Stomach smooth muscle (tissue), 2 donors: ENCODE measurements at regions not wholly inside any gene's neighbourhood (a gene's known extent, or its start where the extent isn't known, plus 50 kb on each side); places are given as distances from the start of the nearest gene placed in this dataset.

Source experiments
- H3K27ac ChIP-seq: one replicate; pipeline ENCODE4 v1.7.0; 2013; ENCODE audit warnings: mild to moderate bottlenecking, low read length, inconsistent platforms
- H3K27me3 ChIP-seq, 2 donors: one replicate each; pipeline ENCODE4 v1.7.0; 2013; ENCODE audit warnings: low read length in 2 of 2; ENCODE audit not compliant: insufficient read depth in 2 of 2, control insufficient read depth in 1 of 2
- H3K36me3 ChIP-seq, 2 donors: one replicate each; pipeline ENCODE4 v1.7.0; 2013; ENCODE audit warnings: low read length in 2 of 2; ENCODE audit not compliant: control insufficient read depth in 2 of 2, insufficient read depth in 2 of 2
- H3K4me1 ChIP-seq: one replicate; pipeline ENCODE4 v1.7.0; 2013; ENCODE audit warnings: low read length; ENCODE audit not compliant: control insufficient read depth, insufficient read depth
- H3K4me3 ChIP-seq, 2 donors: one replicate each; pipeline ENCODE4 v1.7.0; 2013; ENCODE audit warnings: low read length in 2 of 2
- H3K9ac ChIP-seq, 2 donors: one replicate each; pipeline ENCODE4 v1.7.0; 2013; ENCODE audit warnings: low read length in 2 of 2, mild to moderate bottlenecking in 1 of 2
- H3K9me3 ChIP-seq, 2 donors: one replicate each; pipeline ENCODE4 v1.7.0; 2013; ENCODE audit warnings: low read length in 2 of 2; ENCODE audit not compliant: control insufficient read depth in 2 of 2
- donor health status: healthy.
- donor health status: Pancreatic carcinoma.

DNA sequence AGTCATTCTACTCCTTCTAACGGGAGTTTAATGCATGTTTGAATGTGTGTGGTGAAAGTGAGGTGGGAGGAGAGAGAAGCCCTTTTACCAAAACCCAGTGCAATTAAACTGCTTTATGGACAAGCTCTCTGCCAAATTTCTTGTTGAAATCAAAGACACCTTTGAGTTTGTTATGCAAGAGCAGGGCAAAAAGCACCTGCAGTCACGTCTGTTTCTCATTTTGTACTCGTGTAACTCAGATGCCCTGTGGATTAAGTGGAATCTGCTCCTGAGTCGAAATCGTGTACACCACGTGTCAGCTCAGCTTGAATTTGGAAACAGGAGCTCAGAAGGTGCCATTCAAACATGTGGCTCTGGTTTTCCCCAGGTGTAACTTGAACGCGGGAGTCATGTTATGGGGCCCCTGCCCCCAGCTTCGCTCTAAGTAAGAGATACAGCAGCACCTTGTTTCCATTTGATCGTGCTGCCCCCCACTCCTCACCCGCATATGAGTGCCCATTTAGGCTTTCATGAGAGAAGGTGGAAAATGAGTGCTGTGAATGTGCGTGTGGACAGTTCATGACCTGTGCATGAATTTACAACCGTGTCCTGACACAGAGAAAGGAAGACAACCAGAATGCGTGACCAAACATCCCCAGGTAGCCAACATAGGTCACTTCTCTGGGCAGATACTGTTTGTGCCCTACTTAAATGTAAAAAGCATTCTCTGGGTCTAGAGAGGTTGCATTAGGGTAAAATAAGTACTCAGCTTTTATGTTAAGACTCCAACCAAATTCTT, 347.0 kb upstream of the SLC30A5 start:
- H3K27ac ChIP-seq, result no peak overlapping the region
- no peak overlapping the region for H3K4me3 ChIP-seq
- H3K9ac ChIP-seq, result no peak overlapping the region

DNA sequence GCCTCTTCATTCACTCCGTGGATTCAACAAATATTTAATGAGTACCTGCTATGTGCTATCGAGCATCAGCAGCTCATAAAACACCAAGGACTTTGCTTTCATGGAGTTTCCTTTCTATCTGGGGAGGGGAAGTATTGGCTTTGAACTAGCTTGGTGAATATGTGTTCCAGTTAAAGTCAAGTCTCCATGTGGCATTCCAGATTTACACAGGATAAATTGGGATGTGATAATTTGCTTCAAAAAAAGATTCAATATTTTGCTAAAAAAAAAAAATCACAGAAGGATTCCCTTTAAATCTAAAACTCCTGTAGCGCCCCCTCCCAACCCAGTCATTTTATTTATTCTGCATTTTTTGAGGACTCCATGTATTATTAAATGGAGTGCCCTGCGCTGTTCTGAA, 346.3 kb upstream of the SLC30A5 start:
- no peak overlapping the region for H3K4me3 ChIP-seq
- no peaks in the 10 kb centered on the region for H3K4me1 ChIP-seq
- no peaks in the 10 kb centered on the region for H3K27me3 ChIP-seq
- no peaks in the 10 kb centered on the region for H3K36me3 ChIP-seq
- H3K9me3 ChIP-seq, result peaks cover 0 to 5% of the 10 kb centered on the region in 2 donors
- H3K9ac ChIP-seq, result no peak overlapping the region
- H3K27ac ChIP-seq, result no peak overlapping the region

More for the DNA sequence above, 347.0 kb upstream of the SLC30A5 start:
- Histone ChIP-seq H3K27me3 (no peaks in the 10 kb centered on the region), H3K9me3 (peaks cover 0 to 5% of the 10 kb centered on the region in 2 donors), H3K4me1 (no peaks in the 10 kb centered on the region), H3K36me3 (no peaks in the 10 kb centered on the region)

DNA sequence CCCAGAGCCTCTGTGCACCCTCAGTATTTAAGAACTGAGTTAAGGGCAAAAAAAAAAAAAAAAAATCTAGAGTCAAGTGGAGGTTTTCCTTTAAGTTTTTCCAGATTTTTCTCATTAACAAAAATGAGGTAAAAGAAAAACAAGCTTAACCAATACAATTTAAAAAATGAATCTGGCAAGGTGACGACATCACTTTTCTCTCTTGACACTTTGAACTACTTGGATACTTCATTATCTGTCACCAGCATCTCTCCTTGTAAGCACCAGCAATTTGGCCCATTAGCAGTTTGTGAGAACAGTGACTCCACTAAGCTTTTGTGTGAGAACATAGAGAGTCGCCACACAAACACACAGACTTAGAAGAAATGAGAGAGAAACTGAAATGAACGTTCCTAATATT, 345.7 kb upstream of the SLC30A5 start:
- Histone ChIP-seq H3K27me3 (no peaks in the 10 kb centered on the region), H3K9ac (no peak overlapping the region), H3K9me3 (peaks cover 0 to 5% of the 10 kb centered on the region in 2 donors), H3K36me3 (no peaks in the 10 kb centered on the region), H3K27ac (no peak overlapping the region), H3K4me3 (no peak overlapping the region), H3K4me1 (no peaks in the 10 kb centered on the region)

DNA sequence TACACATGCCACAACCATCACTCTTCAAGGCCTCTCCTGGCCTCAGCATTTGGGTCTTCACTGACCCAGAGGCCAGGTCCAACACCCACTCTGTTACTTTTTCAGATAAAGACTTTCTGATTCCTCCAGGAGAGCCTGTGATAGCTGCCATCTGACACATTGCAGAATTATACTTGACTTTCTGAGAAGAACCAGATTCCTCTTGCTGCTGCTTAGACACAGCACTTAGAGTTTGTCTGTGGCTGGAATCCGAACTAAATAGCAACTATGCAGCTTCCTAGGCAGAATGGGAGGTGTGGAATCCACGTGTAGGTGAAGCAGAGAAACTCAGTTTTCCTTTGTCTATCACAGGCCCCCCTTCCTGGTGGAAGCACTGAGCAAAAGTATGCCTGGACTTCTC, 344.7 kb upstream of the SLC30A5 start:
- H3K4me1 ChIP-seq, result no peaks in the 10 kb centered on the region
- no peak overlapping the region for H3K4me3 ChIP-seq
- no peak overlapping the region for H3K9ac ChIP-seq
- H3K9me3 ChIP-seq, result peaks cover 0 to 5% of the 10 kb centered on the region in 2 donors
- H3K27ac ChIP-seq, result no peak overlapping the region
- H3K36me3 ChIP-seq, result no peaks in the 10 kb centered on the region
- H3K27me3 ChIP-seq, result no peaks in the 10 kb centered on the region

DNA sequence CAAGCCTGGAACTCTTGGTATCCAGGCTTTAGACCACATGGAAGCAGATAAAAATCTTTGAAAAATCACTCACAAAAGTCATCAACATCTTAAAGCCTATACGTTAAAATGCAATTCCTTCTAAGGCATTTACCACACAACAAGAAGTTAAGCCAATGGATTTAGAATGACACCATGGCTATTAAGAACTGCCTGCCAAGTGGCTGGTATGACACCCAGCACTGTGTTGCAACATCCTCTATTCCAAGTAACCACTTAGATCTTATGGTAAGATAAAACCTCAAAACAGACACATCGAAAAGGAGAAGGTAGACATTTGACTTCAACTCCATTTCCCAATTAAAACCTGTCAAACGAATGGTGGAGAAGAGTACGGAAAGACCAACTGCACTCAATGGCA, 344.2 kb upstream of the SLC30A5 start:
- H3K4me1 ChIP-seq, result no peaks in the 10 kb centered on the region
- H3K4me3 ChIP-seq, result no peak overlapping the region
- H3K27ac ChIP-seq, result no peak overlapping the region
- no peaks in the 10 kb centered on the region for H3K27me3 ChIP-seq
- no peaks in the 10 kb centered on the region for H3K36me3 ChIP-seq
- H3K9me3 ChIP-seq, result peaks cover 0 to 5% of the 10 kb centered on the region in 2 donors
- H3K9ac ChIP-seq, result no peak overlapping the region

DNA sequence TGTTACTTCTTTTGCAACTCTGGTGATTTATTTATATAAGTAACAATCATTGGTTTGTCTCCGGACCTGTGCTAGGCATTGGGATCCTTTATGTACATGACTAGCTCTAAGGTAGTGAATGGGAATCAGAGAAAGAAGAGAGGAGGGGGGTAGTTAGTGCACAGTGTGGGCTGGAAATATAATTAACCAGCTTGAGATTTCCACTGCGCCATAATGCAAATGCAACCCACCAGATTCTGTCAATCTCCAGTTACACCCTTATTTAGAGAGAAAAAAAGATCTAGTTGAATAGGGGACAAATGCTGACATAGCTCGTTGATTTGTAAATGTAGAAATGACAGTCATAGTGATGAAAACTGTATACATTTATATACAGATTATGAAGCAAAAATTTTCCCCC, 342.2 kb upstream of the SLC30A5 start:
- H3K9ac ChIP-seq, result no peak overlapping the region
- H3K27me3 ChIP-seq, result no peaks in the 10 kb centered on the region
- no peaks in the 10 kb centered on the region for H3K36me3 ChIP-seq
- no peak overlapping the region for H3K27ac ChIP-seq
- no peaks in the 10 kb centered on the region for H3K9me3 ChIP-seq
- H3K4me3 ChIP-seq, result no peak overlapping the region
- H3K4me1 ChIP-seq, result no peaks in the 10 kb centered on the region

DNA sequence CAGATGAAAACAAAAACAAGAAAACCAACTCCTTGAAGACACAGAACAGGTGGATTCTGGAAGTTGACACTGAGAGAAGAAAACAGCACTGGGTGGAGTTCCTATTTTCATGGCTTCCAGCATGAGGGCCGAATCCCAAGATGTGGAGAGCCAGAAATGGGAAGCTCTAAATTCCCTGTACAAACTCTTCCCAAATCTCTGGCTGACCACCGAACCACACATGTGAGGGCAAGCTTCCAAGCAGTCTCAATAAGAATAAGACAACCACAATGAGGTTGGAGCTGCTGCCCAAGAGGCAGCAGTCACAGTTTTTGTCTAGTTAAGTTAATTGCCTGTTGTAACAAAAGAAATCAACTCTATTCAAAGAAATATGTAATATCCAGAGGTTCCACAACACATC, 339.3 kb upstream of the SLC30A5 start:
- H3K9ac ChIP-seq, result no peak overlapping the region
- H3K36me3 ChIP-seq, result no peaks in the 10 kb centered on the region
- H3K9me3 ChIP-seq, result no peaks in the 10 kb centered on the region
- H3K4me1 ChIP-seq, result no peaks in the 10 kb centered on the region
- no peaks in the 10 kb centered on the region for H3K27me3 ChIP-seq
- no peak overlapping the region for H3K4me3 ChIP-seq
- no peak overlapping the region for H3K27ac ChIP-seq

DNA sequence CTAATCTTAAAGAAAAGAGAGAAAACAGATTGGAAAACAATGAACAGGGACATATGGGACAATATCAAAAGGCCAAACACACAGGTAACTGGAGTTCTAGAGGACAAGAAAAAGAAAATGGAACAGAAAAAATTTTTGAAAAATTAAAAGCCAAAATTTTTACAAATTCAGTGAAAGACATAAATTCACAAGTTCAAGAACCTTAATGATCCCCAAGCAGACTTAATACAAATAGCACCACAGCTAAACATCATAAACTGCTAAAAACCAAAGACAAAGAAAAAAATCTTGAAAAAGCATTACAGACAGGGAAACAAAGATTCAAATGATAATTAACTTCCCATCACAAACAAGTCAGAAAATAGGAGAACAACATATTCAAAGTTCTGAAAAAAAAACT, 338.5 kb upstream of the SLC30A5 start:
- H3K27me3 ChIP-seq, result no peaks in the 10 kb centered on the region
- H3K36me3 ChIP-seq, result no peaks in the 10 kb centered on the region
- H3K4me1 ChIP-seq, result no peaks in the 10 kb centered on the region

DNA sequence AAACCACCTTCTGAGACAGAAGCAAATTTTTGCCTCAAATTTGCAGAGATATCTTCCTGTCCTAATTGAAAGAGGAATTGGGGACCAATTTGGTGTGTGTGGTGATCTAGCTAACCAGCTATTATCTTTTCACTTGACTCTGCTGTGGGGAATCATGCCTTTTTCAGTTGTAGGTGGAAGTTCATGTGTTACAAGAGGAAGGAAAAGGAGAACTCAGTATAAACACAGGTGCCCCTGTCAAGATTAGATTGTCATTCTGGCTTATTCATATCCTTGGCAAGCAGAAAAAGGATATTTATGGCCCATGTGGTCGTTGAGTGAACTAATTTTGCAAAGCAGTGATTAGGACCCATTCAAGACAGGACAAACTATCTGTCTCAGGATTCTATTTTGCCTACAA, 336.8 kb upstream of the SLC30A5 start:
- Histone ChIP-seq H3K27me3 (no peaks in the 10 kb centered on the region), H3K27ac (no peak overlapping the region), H3K4me3 (no peak overlapping the region), H3K9ac (no peak overlapping the region), H3K9me3 (no peaks in the 10 kb centered on the region), H3K4me1 (no peaks in the 10 kb centered on the region), H3K36me3 (no peaks in the 10 kb centered on the region)

More for the DNA sequence above, 338.5 kb upstream of the SLC30A5 start:
- Histone ChIP-seq H3K9ac (no peak overlapping the region), H3K9me3 (no peaks in the 10 kb centered on the region), H3K4me3 (no peak overlapping the region), H3K27ac (no peak overlapping the region)

DNA sequence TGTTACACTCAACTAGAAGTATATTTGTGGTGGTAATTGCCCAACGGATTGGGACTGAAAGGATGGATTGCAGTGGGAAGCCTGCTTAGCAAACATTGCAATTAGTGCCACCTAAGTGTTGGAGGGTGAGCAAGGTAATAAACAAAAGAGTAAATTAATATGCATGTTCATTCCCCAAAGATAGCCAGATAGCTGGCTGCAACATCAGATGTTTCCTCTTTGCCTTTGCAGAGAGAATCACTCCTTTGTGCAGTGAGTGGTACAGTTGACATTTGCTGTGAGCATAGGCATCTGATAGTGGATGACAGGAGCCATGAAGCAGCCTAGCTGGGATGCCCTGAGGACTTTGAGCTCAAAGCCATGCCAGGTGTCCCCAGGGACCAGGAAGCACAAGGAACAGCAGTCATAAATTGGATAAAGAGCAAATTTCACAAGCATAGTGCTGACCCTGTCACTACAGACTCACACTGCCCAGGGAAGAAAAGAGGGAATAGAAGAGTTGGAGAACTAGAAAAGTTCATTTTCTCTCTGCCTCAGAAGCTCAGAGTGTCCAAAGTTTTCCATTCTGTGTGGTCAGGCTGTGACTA, 336.1 kb upstream of the SLC30A5 start:
- H3K36me3 ChIP-seq, result no peaks in the 10 kb centered on the region
- H3K9ac ChIP-seq, result no peak overlapping the region
- no peak overlapping the region for H3K4me3 ChIP-seq
- H3K9me3 ChIP-seq, result no peaks in the 10 kb centered on the region
- H3K4me1 ChIP-seq, result no peaks in the 10 kb centered on the region
- no peak overlapping the region for H3K27ac ChIP-seq
- H3K27me3 ChIP-seq, result no peaks in the 10 kb centered on the region

DNA sequence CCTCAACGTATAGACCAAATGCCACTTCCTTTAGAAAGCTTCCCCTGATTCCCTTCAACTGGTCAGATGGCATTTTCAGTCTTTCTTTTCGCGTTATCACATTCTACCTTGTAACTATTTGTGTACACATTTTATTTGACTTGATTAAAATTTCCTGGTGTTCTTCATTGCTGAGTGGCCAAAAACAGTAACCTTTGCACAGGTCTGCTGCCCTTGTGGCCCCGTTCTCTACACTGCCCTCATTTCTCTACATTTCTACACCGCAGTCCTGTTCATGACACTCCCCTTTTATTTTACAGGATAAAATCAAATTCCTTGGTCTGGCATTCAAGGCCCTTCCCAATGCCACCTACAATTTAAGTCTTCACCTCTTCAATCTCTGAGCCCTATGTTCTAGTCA, 334.2 kb upstream of the SLC30A5 start:
- H3K9ac ChIP-seq, result no peak overlapping the region
- no peaks in the 10 kb centered on the region for H3K9me3 ChIP-seq
- H3K27ac ChIP-seq, result no peak overlapping the region
- no peaks in the 10 kb centered on the region for H3K4me1 ChIP-seq
- no peaks in the 10 kb centered on the region for H3K36me3 ChIP-seq
- H3K27me3 ChIP-seq, result no peaks in the 10 kb centered on the region
- no peak overlapping the region for H3K4me3 ChIP-seq
